Caco-2 (cell line): ENCODE measurements at regions not wholly inside any gene's neighbourhood (a gene's known extent, or its start where the extent isn't known, plus 50 kb on each side); places are given as distances from the start of the nearest gene placed in this dataset.

Experiments used
- BruUV-seq: library from RNA; stranded (reverse); fragments of 400-500 nt; replicated peaks from 2 replicates; lab custom pipeline; 2021; lab: Mats Ljungman, UMichigan
- CTCF ChIA-PET: fragments of 300-600 bp; sonication (Branson Sonifier 250); formaldehyde crosslinking; loops from one replicate; lab custom pipeline; 2022; ENCODE audit warnings: antibody characterized with exemption; lab: Charles Lee
- POLR2A ChIA-PET: fragments of 300-600 bp; sonication (Branson Sonifier 250); formaldehyde crosslinking; loops from one replicate; lab custom pipeline; 2022; ENCODE audit warnings: antibody characterized with exemption; lab: Charles Lee
- DNase-seq, 2 experiments: peaks; one replicate each; pipeline versions ENCODE4 v3.0.0 to v3.0.0-alpha.2; 2020 to 2022
- H3K27me3 ChIP-seq: replicated peaks from 2 replicates; pipeline ENCODE4 v1.6.0; 2011; ENCODE audit warnings: low read length; ENCODE audit not compliant: control insufficient read depth, insufficient read depth
- H3K36me3 ChIP-seq: 2 replicates; pipeline ENCODE4 v1.5.1; 2011; ENCODE audit warnings: low read length; ENCODE audit not compliant: control insufficient read depth, insufficient read depth
- H3K4me1 ChIP-seq: fragments of 250-450 bp; sonication (Bioruptor Pico); 2 replicates; pipeline ENCODE4 v1.5.1; 2020; ENCODE audit warnings: mild to moderate bottlenecking
- H3K4me3 ChIP-seq: 2 replicates; pipeline ENCODE4 v1.5.1; 2011; ENCODE audit warnings: low read depth, mild to moderate bottlenecking, control low read depth, low read length
- H3K9me3 ChIP-seq: fragments of 250-450 bp; sonication (Bioruptor Pico); 2 replicates; pipeline ENCODE4 v1.5.1; 2020; ENCODE audit warnings: mild to moderate bottlenecking, moderate library complexity
- H3K27ac Mint-ChIP-seq: one replicate; pipeline ENCODE4 v1.8.0; 2022; ENCODE audit warnings: mixed read lengths; ENCODE audit not compliant: unreplicated experiment
- H3K27me3 Mint-ChIP-seq: one replicate; pipeline ENCODE4 v1.8.0; 2022; ENCODE audit warnings: mixed read lengths; ENCODE audit not compliant: insufficient read depth, unreplicated experiment
- H3K36me3 Mint-ChIP-seq: one replicate; pipeline ENCODE4 v1.8.0; 2022; ENCODE audit warnings: mild to moderate bottlenecking, mixed read lengths; ENCODE audit not compliant: insufficient read depth, unreplicated experiment
- H3K4me1 Mint-ChIP-seq: one replicate; pipeline ENCODE4 v1.8.0; 2022; ENCODE audit warnings: low read depth, mixed read lengths; ENCODE audit not compliant: unreplicated experiment
- H3K4me3 Mint-ChIP-seq: one replicate; pipeline ENCODE4 v1.8.0; 2022; ENCODE audit warnings: mild to moderate bottlenecking, moderate library complexity, mixed read lengths; ENCODE audit not compliant: unreplicated experiment
- H3K9me3 Mint-ChIP-seq: one replicate; pipeline ENCODE4 v1.8.0; 2022; ENCODE audit warnings: mixed read lengths; ENCODE audit not compliant: unreplicated experiment
- intact Hi-C: fragments of 100-400 bp; cut with micrococcal nuclease; formaldehyde crosslinking; loops from one replicate; pipeline ENCODE4 v1.10.0; 2022; ENCODE audit not compliant: unreplicated experiment
- TF ChIP-seq, protein P1 (sequence below), 2 experiments: fragments of 200-600 bp in 1 of 2; IDR thresholded peaks; 1 replicate in 1 of 2; 2 replicates in 1 of 2; pipeline versions ENCODE4 v1.5.1 to v1.8.0; 2011 to 2022; ENCODE audit warnings: antibody characterized with exemption in 1 of 2, control low read depth in 1 of 2, inconsistent platforms in 1 of 2, low read depth in 1 of 2, low read length in 1 of 2, mild to moderate bottlenecking in 1 of 2, moderate library complexity in 1 of 2; ENCODE audit not compliant: insufficient read depth in 1 of 2, severe bottlenecking in 1 of 2, unreplicated experiment in 1 of 2

DNA sequence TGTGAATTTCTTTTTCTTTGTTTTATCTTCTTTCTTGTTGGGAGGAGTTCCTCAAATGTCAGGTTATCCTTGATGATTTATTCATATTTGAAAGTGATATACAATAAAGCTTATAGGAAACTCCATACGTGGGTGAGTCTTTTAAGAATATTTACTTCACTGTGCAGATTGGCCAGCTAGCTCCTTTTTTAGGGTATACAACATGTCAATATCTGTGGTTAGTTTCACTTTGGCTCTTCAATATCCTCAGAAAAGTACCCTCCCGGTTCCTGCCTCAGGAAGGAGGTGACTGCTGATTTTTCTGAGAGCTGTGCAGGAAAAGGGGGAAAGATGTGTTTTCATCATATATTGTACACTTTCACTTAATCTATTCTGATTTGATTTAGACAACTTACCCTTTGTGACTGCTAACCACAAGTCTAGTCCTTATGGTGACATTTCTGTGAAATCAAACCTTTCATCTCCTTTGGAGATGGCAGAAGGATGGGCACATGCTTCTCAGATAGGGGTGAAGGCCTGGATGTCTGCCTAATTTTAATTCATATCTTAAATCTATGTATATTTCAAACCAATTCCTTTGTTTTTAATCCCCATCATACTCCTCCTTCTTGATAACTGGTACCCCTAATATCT is 98.2 kb upstream of the NECTIN3 start:
- BruUV-seq: no TSS peak
- Mint-ChIP-seq H3K27me3 (no peaks in the 10 kb centered on the region), H3K36me3 (no peaks in the 10 kb centered on the region), H3K4me3 (no peak overlapping the region), H3K4me1 (no peaks in the 10 kb centered on the region), H3K27ac (no peak overlapping the region), H3K9me3 (peaks cover 34% of the 10 kb centered on the region)
- no peak for DNase-seq
- H3K4me1 ChIP-seq: no peaks in the 10 kb centered on the region
- H3K36me3 ChIP-seq: no peaks in the 10 kb centered on the region
- no peak overlapping the region for H3K4me3 ChIP-seq
- CTCF ChIA-PET: no interaction called here
- TF ChIP-seq, protein P1, sequence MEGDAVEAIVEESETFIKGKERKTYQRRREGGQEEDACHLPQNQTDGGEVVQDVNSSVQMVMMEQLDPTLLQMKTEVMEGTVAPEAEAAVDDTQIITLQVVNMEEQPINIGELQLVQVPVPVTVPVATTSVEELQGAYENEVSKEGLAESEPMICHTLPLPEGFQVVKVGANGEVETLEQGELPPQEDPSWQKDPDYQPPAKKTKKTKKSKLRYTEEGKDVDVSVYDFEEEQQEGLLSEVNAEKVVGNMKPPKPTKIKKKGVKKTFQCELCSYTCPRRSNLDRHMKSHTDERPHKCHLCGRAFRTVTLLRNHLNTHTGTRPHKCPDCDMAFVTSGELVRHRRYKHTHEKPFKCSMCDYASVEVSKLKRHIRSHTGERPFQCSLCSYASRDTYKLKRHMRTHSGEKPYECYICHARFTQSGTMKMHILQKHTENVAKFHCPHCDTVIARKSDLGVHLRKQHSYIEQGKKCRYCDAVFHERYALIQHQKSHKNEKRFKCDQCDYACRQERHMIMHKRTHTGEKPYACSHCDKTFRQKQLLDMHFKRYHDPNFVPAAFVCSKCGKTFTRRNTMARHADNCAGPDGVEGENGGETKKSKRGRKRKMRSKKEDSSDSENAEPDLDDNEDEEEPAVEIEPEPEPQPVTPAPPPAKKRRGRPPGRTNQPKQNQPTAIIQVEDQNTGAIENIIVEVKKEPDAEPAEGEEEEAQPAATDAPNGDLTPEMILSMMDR (IDR thresholded peaks at IDR 0.05; ENCODE audit: insufficient read depth in 1 of 2, low read depth in 1 of 2, low read length in 1 of 2, severe bottlenecking in 1 of 2, unreplicated experiment in 1 of 2): no peak
- intact Hi-C loops: no loop called here
- no peaks in the 10 kb centered on the region for H3K9me3 ChIP-seq
- POLR2A ChIA-PET: no interaction called here
- H3K27me3 ChIP-seq: no peaks in the 10 kb centered on the region

DNA sequence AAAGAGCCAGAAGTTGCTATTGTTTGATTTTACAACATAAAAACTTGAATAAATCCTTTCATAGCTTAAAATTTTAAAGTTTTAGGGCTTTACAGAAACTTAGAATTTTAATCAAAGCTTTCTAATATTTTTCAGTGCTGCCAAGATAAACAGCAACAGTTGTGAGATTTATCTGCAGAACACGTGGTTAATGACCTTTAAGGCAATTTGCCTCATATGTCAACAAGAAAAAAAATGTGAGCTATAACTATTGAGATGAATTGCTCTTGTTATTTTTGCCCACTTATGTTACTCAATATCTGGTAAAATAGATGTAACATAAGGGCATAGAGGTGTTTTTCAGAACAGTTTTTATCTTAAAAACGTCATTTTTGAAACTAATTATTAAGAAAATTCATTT is 96.7 kb upstream of the NECTIN3 start:
- Mint-ChIP-seq H3K9me3 (peaks cover 22% of the 10 kb centered on the region), H3K27ac (no peak overlapping the region), H3K4me3 (no peak overlapping the region), H3K36me3 (no peaks in the 10 kb centered on the region), H3K27me3 (no peaks in the 10 kb centered on the region), H3K4me1 (no peaks in the 10 kb centered on the region)
- Histone ChIP-seq H3K36me3 (no peaks in the 10 kb centered on the region), H3K4me3 (no peak overlapping the region), H3K27me3 (no peaks in the 10 kb centered on the region), H3K4me1 (no peaks in the 10 kb centered on the region), H3K9me3 (no peaks in the 10 kb centered on the region)
- ChIA-PET CTCF (no interaction called here), POLR2A (no interaction called here)
- no peak for DNase-seq
- BruUV-seq: no TSS peak
- TF ChIP-seq, protein P1 (IDR thresholded peaks at IDR 0.05; ENCODE audit: insufficient read depth in 1 of 2, low read depth in 1 of 2, low read length in 1 of 2, severe bottlenecking in 1 of 2, unreplicated experiment in 1 of 2): no peak
- intact Hi-C loops: no loop called here

DNA sequence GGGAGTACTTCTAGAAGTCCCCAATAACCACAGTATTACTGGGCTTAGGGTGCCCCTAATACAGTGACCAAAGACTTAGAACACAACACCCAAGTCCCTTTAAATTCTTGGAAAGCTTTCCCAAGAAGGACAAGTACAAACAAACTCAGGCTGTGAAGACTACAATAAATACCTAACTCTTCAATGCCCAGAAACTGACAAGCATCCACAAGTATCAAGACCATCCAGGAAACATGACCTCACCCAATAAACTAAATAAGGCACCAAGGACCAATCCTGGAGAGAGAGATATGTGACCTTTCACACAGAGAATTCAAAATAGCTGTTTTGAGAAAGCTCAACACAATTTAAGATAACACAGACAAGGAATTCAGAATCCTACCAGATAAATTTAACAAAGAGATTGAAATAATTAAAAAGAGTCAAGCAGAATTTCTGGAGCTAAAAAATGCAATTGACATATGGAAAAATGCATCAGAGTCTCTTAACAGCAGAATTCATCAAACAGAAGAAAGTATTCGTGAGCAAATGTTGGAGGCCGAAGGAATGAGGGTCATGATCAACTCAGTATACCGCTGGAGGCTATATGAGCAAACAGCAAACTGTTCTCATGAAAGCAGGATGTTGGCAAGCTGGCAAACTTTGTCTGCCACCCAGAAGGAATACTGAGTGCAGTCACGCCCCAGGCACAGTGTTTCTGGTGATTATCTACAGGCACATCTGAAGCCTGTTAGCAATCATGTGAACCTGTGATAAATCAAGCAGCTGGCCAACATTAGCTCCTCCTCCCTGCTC is 87.0 kb upstream of the NECTIN3 start:
- H3K4me3 Mint-ChIP-seq: no peak overlapping the region
- H3K36me3 Mint-ChIP-seq: no peaks in the 10 kb centered on the region
- Histone ChIP-seq H3K27me3 (no peaks in the 10 kb centered on the region), H3K4me1 (no peaks in the 10 kb centered on the region), H3K4me3 (no peak overlapping the region), H3K9me3 (no peaks in the 10 kb centered on the region; the same call in 1 of the 2 replicates), H3K36me3 (no peaks in the 10 kb centered on the region)
- no TSS peak for BruUV-seq
- H3K9me3 Mint-ChIP-seq: peaks cover 34% of the 10 kb centered on the region
- intact Hi-C loops: no loop called here
- H3K4me1 Mint-ChIP-seq: no peaks in the 10 kb centered on the region
- H3K27me3 Mint-ChIP-seq: no peaks in the 10 kb centered on the region
- TF ChIP-seq, protein P1 (IDR thresholded peaks at IDR 0.05; ENCODE audit: insufficient read depth in 1 of 2, low read depth in 1 of 2, low read length in 1 of 2, severe bottlenecking in 1 of 2, unreplicated experiment in 1 of 2): no peak
- DNase-seq: no peak
- H3K27ac Mint-ChIP-seq: no peak overlapping the region
- ChIA-PET POLR2A (no interaction called here), CTCF (no interaction called here)
